ENCODE measurements at regions not wholly inside any gene's neighbourhood (a gene's known extent, or its start where the extent isn't known, plus 50 kb on each side); places are given as distances from the start of the nearest gene placed in this dataset.
A peak's percentile ranks its signal among the peaks of the same experiment; 100 is the strongest.

DNA sequence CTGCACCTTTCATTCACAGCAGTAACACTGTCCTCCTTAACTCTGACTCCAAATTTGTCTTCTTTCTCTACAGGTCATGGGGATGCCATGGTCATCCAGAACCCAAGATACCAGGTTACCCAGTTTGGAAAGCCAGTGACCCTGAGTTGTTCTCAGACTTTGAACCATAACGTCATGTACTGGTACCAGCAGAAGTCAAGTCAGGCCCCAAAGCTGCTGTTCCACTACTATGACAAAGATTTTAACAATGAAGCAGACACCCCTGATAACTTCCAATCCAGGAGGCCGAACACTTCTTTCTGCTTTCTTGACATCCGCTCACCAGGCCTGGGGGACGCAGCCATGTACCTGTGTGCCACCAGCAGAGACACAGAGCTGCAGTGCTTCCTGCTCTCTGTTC lies 156.2 kb upstream of the PRSS1 start:
- POLR2A ChIA-PET: no interaction called here
- peaks cover 5% of the 10 kb centered on the region for H3K27me3 Mint-ChIP-seq
- H3K27ac Mint-ChIP-seq: no peak overlapping the region
- no peaks in the 10 kb centered on the region for H3K4me1 Mint-ChIP-seq
- no peaks in the 10 kb centered on the region for H3K36me3 Mint-ChIP-seq (ENCODE audit: low read depth)
- no peak overlapping the region for H3K4me3 Mint-ChIP-seq
- no peak for DNase-seq
- no peaks in the 10 kb centered on the region for H3K9me3 Mint-ChIP-seq
- CTCF ChIA-PET: no interaction called here

DNA sequence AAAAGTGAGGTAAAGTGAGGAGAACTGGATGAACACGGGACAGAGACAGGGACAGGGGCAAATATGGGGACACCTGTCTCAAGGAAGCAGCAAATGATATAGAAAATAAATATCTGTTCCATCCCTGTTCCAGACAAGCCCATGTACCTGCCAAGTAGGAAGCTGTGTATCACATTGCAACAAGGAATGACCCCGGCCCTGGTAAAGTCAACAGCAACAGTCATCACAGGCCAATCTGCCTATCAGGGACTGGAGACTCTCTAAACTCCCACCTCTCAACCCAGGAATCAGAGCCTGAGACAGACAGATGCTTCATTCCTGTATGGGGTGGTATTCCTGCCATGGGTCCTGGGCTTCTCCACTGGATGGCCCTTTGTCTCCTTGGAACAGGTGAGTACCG lies 156.6 kb upstream of the PRSS1 start:
- no peak overlapping the region for H3K27ac Mint-ChIP-seq
- DNase-seq: no peak
- peak overlapping the region; percentile 30 for H3K4me3 Mint-ChIP-seq
- H3K36me3 Mint-ChIP-seq (ENCODE audit: low read depth): no peaks in the 10 kb centered on the region
- no peaks in the 10 kb centered on the region for H3K4me1 Mint-ChIP-seq
- ChIA-PET POLR2A (no interaction called here), CTCF (interaction anchor here (1.6 kb wide), 1 partner anchor 57 kb away, joined by 5 read pairs; no protein-coding TSS in a partner anchor)
- peaks cover 5% of the 10 kb centered on the region for H3K27me3 Mint-ChIP-seq
- H3K9me3 Mint-ChIP-seq: no peaks in the 10 kb centered on the region

DNA sequence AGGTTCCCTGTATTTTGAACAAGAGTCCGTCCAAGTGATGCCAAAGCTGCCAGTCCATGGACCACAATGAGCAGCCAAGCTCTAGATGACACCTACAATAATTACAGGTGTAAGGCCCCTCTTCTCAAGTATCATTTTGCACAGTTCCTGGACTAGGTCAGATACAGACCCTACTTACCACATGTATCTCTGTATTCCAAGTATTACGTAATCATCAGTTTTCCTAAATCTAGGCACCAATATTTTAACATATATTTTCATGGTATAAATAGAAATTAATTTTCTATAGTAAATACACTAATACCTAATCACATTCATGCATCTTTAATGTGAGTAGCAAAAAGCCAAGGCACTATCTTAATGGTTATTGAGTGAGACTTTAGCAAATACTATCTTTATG lies 157.0 kb upstream of the PRSS1 start:
- H3K4me3 Mint-ChIP-seq: no peak overlapping the region
- POLR2A ChIA-PET: no interaction called here
- H3K27ac Mint-ChIP-seq: no peak overlapping the region
- CTCF ChIA-PET: interaction anchor here (1.6 kb wide), 1 partner anchor 57 kb away, joined by 5 read pairs; no protein-coding TSS in a partner anchor
- H3K36me3 Mint-ChIP-seq (ENCODE audit: low read depth): no peaks in the 10 kb centered on the region
- H3K27me3 Mint-ChIP-seq: peaks cover 5% of the 10 kb centered on the region
- H3K4me1 Mint-ChIP-seq: peaks cover 2% of the 10 kb centered on the region
- no peaks in the 10 kb centered on the region for H3K9me3 Mint-ChIP-seq
- DNase-seq: no peak

DNA sequence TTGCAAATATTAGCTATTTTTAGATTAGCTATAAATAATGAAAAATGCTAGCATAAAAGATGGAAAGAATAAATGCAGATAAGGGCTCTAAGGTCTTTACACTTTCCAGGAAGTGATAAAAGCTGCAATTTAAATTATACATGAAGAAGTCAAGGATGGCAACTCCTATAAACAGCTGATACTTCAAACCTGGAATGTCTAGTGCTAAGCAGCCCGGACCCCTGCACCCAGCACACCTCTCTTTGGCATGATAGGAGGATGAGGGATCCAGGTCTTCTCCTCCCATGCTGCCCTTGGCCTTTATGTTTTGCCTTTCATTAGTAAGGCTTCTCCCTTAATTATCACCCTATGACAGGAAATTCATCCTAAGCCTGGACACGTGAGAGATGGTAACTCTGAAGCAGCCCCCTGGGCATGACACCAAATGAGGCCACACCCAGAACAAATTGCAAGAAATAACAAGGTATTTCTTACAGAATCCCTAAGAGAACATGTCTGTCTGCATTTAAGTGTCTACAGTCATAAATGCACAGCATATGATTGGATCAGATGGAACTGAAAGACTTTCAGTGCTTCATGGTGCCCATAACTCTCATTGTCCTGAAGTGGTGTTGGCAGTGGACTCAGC lies 158.3 kb upstream of the PRSS1 start:
- Mint-ChIP-seq H3K9me3 (no peaks in the 10 kb centered on the region), H3K27ac (no peak overlapping the region), H3K4me1 (peaks cover 4% of the 10 kb centered on the region), H3K36me3 (ENCODE audit: low read depth) (no peaks in the 10 kb centered on the region), H3K27me3 (peaks cover 1% of the 10 kb centered on the region), H3K4me3 (no peak overlapping the region)
- ChIA-PET POLR2A (no interaction called here), CTCF (interaction anchor here (1.6 kb wide), 1 partner anchor 56 kb away, joined by 5 read pairs; no protein-coding TSS in a partner anchor)
- no peak for DNase-seq

DNA sequence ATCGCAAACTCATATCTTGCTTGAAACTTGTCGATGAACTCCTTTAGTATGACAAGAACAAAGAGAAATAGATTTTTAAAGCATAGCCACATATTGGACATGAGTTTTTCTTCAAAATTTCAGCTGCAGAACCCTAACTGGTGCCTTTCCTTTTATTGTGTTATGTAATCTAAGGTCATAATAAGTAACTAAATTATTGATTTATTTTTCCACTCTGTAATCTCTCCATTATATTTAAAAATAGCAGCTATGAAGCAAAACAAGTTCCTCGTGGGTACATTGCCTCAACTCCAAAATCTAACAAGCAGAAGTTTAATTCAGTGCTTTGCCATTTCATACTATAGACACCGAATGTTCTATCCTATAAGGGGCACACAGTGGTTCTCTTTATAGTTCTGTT lies 159.2 kb upstream of the PRSS1 start:
- CTCF ChIA-PET: no interaction called here

DNA sequence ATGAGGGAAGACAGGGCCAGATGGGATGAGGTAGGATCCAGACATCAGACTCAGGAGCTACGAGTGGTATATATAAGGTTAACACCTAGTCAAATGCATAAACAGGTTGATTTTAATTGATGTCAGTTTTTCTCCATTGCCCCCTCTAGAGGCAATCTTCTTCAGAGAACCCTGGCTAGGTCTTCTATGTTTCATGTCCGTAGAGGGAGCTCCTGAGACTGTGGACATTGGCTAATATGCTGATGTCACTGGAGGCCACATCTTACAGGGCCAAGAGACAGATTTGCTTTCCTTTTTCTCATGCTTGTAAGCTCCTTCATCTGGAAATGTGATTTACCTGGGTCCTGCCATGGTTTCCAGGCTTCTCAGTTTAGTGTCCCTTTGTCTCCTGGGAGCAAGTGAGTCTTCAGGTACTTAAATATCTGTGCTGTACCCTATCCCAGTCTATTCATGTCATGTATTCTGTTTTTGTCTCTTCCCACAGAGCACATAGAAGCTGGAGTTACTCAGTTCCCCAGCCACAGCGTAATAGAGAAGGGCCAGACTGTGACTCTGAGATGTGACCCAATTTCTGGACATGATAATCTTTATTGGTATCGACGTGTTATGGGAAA lies 161.6 kb upstream of the PRSS1 start:
- no peaks in the 10 kb centered on the region for H3K9me3 Mint-ChIP-seq
- no peaks in the 10 kb centered on the region for H3K27me3 Mint-ChIP-seq
- H3K36me3 Mint-ChIP-seq (ENCODE audit: low read depth): no peaks in the 10 kb centered on the region
- peak overlapping the region; percentile 55 for H3K27ac Mint-ChIP-seq
- peaks cover 12% of the 10 kb centered on the region for H3K4me1 Mint-ChIP-seq
- no peak for DNase-seq
- CTCF ChIA-PET: interaction anchor here (0.6 to 2.8 kb wide), 18 partner anchors 10 to 224 kb away, joined by 3 to 28 read pairs (median 4); no protein-coding TSS in a partner anchor
- peak overlapping the region; percentile 28 for H3K4me3 Mint-ChIP-seq
- POLR2A ChIA-PET: interaction anchor here (0.6 to 1.5 kb wide), 6 partner anchors 30 to 223 kb away, joined by 3 to 6 read pairs (median 4); no protein-coding TSS in a partner anchor

More for the DNA sequence above, 159.2 kb upstream of the PRSS1 start:
- no peaks in the 10 kb centered on the region for H3K36me3 Mint-ChIP-seq (ENCODE audit: low read depth)
- DNase-seq: no peak
- peaks cover 4% of the 10 kb centered on the region for H3K4me1 Mint-ChIP-seq
- H3K4me3 Mint-ChIP-seq: no peak overlapping the region
- POLR2A ChIA-PET: no interaction called here
- no peak overlapping the region for H3K27ac Mint-ChIP-seq
- H3K9me3 Mint-ChIP-seq: no peaks in the 10 kb centered on the region
- no peaks in the 10 kb centered on the region for H3K27me3 Mint-ChIP-seq

DNA sequence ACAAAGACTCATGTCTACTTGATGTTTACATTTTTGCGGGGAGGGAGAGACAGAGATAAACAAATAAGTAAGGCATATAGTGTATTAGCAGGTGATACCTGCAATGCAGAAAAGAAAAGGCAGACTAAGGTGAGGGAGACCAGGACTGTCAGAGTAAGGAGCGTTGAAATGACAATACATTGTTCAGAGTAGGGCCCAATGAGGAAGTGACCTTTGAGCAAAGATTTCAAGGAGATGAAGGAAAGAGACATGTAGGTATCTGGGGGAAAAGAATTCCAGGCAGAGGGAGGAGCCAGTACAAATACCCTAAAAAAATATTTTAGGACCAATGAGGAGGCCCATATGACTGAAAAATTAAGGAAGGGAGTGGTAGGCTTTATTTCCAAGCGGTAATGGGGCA lies 162.7 kb upstream of the PRSS1 start:
- Mint-ChIP-seq H3K27ac (no peak overlapping the region), H3K27me3 (no peaks in the 10 kb centered on the region), H3K4me3 (no peak overlapping the region), H3K36me3 (ENCODE audit: low read depth) (peaks cover 3% of the 10 kb centered on the region), H3K4me1 (peaks cover 18% of the 10 kb centered on the region), H3K9me3 (no peaks in the 10 kb centered on the region)
- ChIA-PET POLR2A (no interaction called here), CTCF (interaction anchor here (1.2 to 2.8 kb wide), 5 partner anchors 19 to 51 kb away, joined by 3 to 28 read pairs (median 5); no protein-coding TSS in a partner anchor)
- DNase-seq: no peak

DNA sequence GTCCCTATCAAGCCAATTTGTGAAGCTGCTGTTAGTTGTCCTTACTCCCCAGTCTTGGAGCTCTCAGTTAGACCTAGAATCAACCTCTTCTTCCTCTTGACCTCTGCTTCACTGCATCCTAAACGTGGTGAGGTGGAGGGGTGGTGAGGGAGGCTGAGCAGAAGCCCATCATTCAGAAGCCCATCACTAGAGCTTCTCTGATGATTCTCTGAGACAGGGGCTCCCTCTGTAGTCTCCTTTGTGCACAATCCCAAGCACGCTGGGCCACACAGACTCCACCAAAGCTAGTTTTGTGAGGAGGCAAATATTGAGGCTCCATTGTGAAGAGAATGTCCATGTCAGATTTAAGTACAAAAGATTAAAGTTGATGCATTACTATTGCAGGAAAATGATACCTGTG lies 163.8 kb upstream of the PRSS1 start:
- POLR2A ChIA-PET: no interaction called here
- H3K27ac Mint-ChIP-seq: no peak overlapping the region
- peaks cover 29% of the 10 kb centered on the region for H3K4me1 Mint-ChIP-seq
- no peaks in the 10 kb centered on the region for H3K27me3 Mint-ChIP-seq
- DNase-seq: no peak
- H3K4me3 Mint-ChIP-seq: no peak overlapping the region
- no peaks in the 10 kb centered on the region for H3K9me3 Mint-ChIP-seq
- peaks cover 3% of the 10 kb centered on the region for H3K36me3 Mint-ChIP-seq (ENCODE audit: low read depth)
- CTCF ChIA-PET: interaction anchor here (1.1 to 3.3 kb wide), 4 partner anchors 27 to 142 kb away, joined by 3 to 28 read pairs (median 6); no protein-coding TSS in a partner anchor

DNA sequence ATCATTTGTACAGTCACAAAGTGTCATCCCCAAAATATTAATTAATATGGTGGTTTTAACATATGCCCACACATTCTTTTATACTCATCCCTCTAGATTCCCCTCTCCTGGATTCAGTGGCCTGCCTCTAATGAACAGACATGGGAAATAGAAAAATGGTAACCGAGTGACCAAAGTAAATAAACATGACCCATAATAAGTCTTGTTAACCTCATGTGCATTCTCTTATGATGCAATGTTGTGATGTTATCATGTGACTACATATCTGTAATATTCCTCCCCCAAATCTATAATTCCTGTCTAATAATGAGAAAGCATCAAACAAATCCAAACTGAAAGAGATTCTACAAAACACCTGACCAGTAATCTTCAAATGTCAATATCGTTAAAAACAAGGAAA lies 164.5 kb upstream of the PRSS1 start:
- no peaks in the 10 kb centered on the region for H3K9me3 Mint-ChIP-seq
- POLR2A ChIA-PET: no interaction called here
- CTCF ChIA-PET: interaction anchor here (0.9 to 3.3 kb wide), 5 partner anchors 26 to 141 kb away, joined by 3 to 28 read pairs (median 3); no protein-coding TSS in a partner anchor

DNA sequence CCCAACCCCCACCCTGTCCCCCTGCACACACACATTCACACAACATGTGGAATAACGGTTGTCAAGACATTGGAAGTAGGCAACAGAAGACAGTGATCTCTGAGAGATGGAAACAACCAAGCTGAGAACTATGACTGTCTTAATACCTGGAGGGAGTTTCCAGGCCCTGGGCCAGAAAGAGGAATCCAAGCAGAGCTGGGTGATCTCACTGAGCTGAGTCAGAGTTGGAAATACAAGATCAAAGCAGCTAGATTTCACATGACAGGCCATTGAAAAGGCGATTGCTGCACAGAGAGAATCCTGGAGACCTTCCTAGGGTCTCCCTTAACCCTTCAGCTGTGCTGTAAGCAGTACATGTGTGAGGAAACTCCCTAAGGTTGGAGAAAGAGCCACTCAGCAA lies 165.8 kb upstream of the PRSS1 start:
- Mint-ChIP-seq H3K4me1 (peaks cover 42% of the 10 kb centered on the region), H3K36me3 (ENCODE audit: low read depth) (peaks cover 3% of the 10 kb centered on the region), H3K4me3 (no peak overlapping the region), H3K27ac (no peak overlapping the region), H3K27me3 (no peaks in the 10 kb centered on the region), H3K9me3 (no peaks in the 10 kb centered on the region)
- CTCF ChIA-PET: interaction anchor here (1.1 to 3.3 kb wide), 3 partner anchors 25 to 199 kb away, joined by 5 to 28 read pairs (median 9); no protein-coding TSS in a partner anchor
- POLR2A ChIA-PET: interaction anchor here (1.1 kb wide), 1 partner anchor 49 kb away, joined by 4 read pairs; no protein-coding TSS in a partner anchor
- peak; percentile 26 for DNase-seq

More for the DNA sequence above, 164.5 kb upstream of the PRSS1 start:
- DNase-seq: no peak
- no peak overlapping the region for H3K27ac Mint-ChIP-seq
- no peaks in the 10 kb centered on the region for H3K27me3 Mint-ChIP-seq
- H3K4me3 Mint-ChIP-seq: no peak overlapping the region
- H3K36me3 Mint-ChIP-seq (ENCODE audit: low read depth): peaks cover 3% of the 10 kb centered on the region
- peaks cover 36% of the 10 kb centered on the region for H3K4me1 Mint-ChIP-seq

DNA sequence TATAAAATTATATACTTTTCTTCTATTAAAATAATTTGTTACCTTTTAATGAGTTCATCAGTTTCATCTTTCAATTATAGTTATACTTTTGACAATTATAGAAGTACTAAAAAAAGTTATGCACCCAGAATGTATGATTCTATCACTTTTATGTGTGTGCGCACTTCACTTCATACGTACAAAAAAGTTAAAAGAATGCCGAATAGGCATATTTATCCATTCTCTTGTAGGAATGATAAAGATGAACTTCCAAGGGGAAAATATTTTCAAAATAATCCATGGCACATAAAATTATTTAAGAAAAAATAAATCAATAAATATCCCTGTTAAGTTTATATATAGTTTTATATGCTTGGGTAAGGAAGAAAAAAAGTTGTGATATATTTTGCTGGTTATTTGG lies 166.9 kb upstream of the PRSS1 start:
- Mint-ChIP-seq H3K9me3 (no peaks in the 10 kb centered on the region), H3K4me3 (no peak overlapping the region), H3K4me1 (peaks cover 42% of the 10 kb centered on the region), H3K27me3 (no peaks in the 10 kb centered on the region), H3K27ac (no peak overlapping the region), H3K36me3 (ENCODE audit: low read depth) (peaks cover 3% of the 10 kb centered on the region)
- POLR2A ChIA-PET: interaction anchor here (0.7 to 1.1 kb wide), 2 partner anchors 48 to 79 kb away, joined by 4 read pairs; no protein-coding TSS in a partner anchor
- DNase-seq: no peak
- CTCF ChIA-PET: interaction anchor here (3.0 kb wide), 1 partner anchor 47 kb away, joined by 9 read pairs; no protein-coding TSS in a partner anchor

DNA sequence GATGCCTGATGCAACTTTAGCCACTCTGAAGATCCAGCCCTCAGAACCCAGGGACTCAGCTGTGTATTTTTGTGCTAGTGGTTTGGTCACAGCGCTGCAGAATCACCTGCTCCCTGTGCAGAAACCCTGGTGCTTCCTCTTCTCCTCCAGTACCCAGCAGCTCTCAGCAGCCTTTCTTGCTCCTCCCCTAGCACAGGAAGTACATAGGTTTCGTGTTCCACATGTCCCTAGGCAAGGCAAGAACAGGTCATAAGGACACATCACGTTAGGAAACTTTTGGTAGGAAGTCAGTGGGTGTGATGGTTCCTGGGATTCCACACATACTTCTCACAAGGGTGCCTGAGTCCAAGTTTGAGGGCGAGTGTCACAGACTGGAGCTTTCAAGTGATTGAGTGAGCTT lies 167.9 kb upstream of the PRSS1 start:
- peak; percentile 42 for DNase-seq
- peak overlapping the region; percentile 73 for H3K27ac Mint-ChIP-seq
- ChIA-PET POLR2A (interaction anchor here (1.0 to 1.7 kb wide), 2 partner anchors 224 to 227 kb away, joined by 4 read pairs; no protein-coding TSS in a partner anchor), CTCF (interaction anchor here (0.8 to 3.0 kb wide), 7 partner anchors 15 to 195 kb away, joined by 3 to 13 read pairs (median 3); no protein-coding TSS in a partner anchor)
- H3K4me3 Mint-ChIP-seq: peak overlapping the region; percentile 49
- H3K9me3 Mint-ChIP-seq: no peaks in the 10 kb centered on the region
- H3K27me3 Mint-ChIP-seq: no peaks in the 10 kb centered on the region
- H3K4me1 Mint-ChIP-seq: peaks cover 38% of the 10 kb centered on the region
- H3K36me3 Mint-ChIP-seq (ENCODE audit: low read depth): peaks cover 3% of the 10 kb centered on the region

DNA sequence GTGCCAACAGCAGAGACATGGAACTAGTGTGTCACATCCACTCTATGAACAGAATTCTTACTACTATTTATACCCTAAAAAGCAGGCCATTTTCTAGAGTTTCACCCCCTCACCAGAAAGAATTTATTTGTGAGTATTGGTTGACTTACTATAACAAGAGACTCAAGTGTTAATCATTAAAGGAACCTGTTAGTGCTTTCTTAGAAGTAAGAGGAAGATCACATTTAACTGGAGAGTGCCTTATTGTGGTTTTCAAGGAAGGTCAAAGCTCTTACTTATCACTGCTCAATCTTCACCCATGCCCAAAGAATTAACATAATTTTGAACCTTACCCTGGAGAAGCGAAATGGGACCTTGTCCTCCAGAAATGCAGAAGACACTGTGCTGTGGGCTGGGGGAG lies 169.3 kb upstream of the PRSS1 start:
- peak overlapping the region; percentile 0 for H3K4me3 Mint-ChIP-seq
- no peaks in the 10 kb centered on the region for H3K27me3 Mint-ChIP-seq
- no peaks in the 10 kb centered on the region for H3K9me3 Mint-ChIP-seq
- CTCF ChIA-PET: interaction anchor here (2.5 kb wide), 1 partner anchor 22 kb away, joined by 13 read pairs; no protein-coding TSS in a partner anchor
- H3K36me3 Mint-ChIP-seq (ENCODE audit: low read depth): peaks cover 3% of the 10 kb centered on the region
- no peak for DNase-seq
- H3K27ac Mint-ChIP-seq: peak overlapping the region; percentile 73
- H3K4me1 Mint-ChIP-seq: peaks cover 38% of the 10 kb centered on the region
- POLR2A ChIA-PET: interaction anchor here (1.7 kb wide), 1 partner anchor 226 kb away, joined by 4 read pairs; no protein-coding TSS in a partner anchor

Measured in activated CD4-positive, alpha-beta memory T cell treated with anti-CD3 and anti-CD28 coated beads, Interleukin-2, amount 10 ng/mL, durations not matched to agents 7 days and 5 days (primary cell).